Small intestine (tissue), 7 donors: ENCODE measurements at regions not wholly inside any gene's neighbourhood (a gene's known extent, or its start where the extent isn't known, plus 50 kb on each side); places are given as distances from the start of the nearest gene placed in this dataset.

Source experiments
- DNase-seq, 2 donors: peaks; one replicate each; pipeline versions ENCODE4 v3.0.0 to v3.0.0-alpha.2; 2013
- FAIRE-seq: peaks from 2 replicates; lab custom pipeline; 2012; peaks lifted over from hg19 to GRCh38; lab: Jason Lieb, UNC
- H3K27ac ChIP-seq, 3 donors: one replicate each; pipeline ENCODE4 v1.5.1; 2013; ENCODE audit warnings: low read length in 2 of 3, mild to moderate bottlenecking in 2 of 3, control low read depth in 1 of 3, inconsistent platforms in 1 of 3, low read depth in 1 of 3, moderate library complexity in 1 of 3
- H3K27me3 ChIP-seq, 3 donors: one replicate each; pipeline ENCODE4 v1.6.1; 2013; ENCODE audit warnings: low read length in 3 of 3, inconsistent platforms in 1 of 3; ENCODE audit not compliant: control insufficient read depth in 3 of 3, insufficient read depth in 3 of 3
- H3K36me3 ChIP-seq, 3 donors: one replicate each; pipeline ENCODE4 v1.6.1; 2013; ENCODE audit warnings: low read length in 3 of 3, inconsistent platforms in 1 of 3, low read depth in 1 of 3, mild to moderate bottlenecking in 1 of 3, moderate library complexity in 1 of 3; ENCODE audit not compliant: control insufficient read depth in 3 of 3, insufficient read depth in 2 of 3
- H3K4me1 ChIP-seq, 3 donors: one replicate each; pipeline ENCODE4 v1.6.1; 2013; ENCODE audit warnings: low read length in 2 of 3, inconsistent platforms in 1 of 3, low read depth in 1 of 3, mild to moderate bottlenecking in 1 of 3, moderate library complexity in 1 of 3; ENCODE audit not compliant: control insufficient read depth in 3 of 3, insufficient read depth in 2 of 3
- H3K4me3 ChIP-seq, 3 donors: one replicate each; pipeline ENCODE4 v1.5.1; 2013; ENCODE audit warnings: low read length in 3 of 3, control low read depth in 1 of 3, inconsistent platforms in 1 of 3, low read depth in 1 of 3, mild to moderate bottlenecking in 1 of 3, moderate library complexity in 1 of 3
- H3K9me3 ChIP-seq, 2 donors: one replicate each; pipeline ENCODE4 v1.6.1; 2013; ENCODE audit warnings: low read depth in 1 of 2, low read length in 1 of 2; ENCODE audit not compliant: control insufficient read depth in 2 of 2, insufficient read depth in 1 of 2
- WGBS, 3 donors: extraction: QIAGEN DNeasy Blood & Tissue Kit; methylation state at CpG; one replicate each; pipeline ENCODE4 v1.1.7; 2013; 5-methylcytosine and 5-hydroxymethylcytosine counted together
- donor health status: healthy with polysubstance abuse.
- donor health status: control.
- donor health status: control.
- donor health status: Bipolar disorder and iron deficiency.
- donor health status: healthy.

DNA sequence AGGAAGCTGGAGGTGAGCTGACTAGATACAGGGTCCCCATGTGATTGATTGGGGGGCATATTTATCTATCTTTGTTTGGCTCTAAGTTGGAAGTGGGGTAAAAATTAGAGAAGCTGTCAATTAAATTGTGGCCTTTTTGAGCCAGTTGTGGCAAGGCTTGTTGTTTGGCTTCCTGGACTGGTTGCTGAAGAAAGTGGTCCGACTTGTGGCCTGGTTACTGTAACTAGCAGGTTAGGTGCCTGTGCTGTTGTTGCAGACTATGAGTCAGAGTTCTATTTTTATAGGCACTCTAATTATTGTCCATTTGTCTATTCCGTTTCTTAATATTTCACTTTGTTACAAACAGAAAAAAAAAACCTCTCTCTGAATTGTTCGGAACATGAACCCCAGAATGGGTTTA, 129.1 kb upstream of the CNTN6 start:
- H3K27me3 ChIP-seq = no peaks in the 10 kb centered on the region
- 79 to 83% (median 83%) methylated on average over 3 of the region's 3 CpGs for WGBS, 3 donors

DNA sequence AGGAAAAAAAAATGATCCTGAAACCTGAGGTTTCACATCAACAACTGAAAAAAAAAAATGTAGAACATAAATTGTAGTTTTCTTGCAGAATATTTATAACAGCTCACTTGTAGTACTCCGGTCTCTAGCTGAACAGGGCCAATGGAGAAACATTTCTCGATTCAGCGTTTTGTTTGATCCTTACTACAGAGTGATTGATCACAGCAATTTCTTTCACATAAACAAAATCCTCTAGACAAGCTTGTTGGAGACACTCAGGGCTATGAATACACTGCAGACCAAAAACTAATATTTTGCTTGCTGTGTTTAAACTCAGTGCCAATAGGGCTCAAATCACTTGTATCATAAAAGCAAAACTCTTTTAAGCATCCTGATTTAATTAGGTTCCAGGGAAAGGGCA, 127.0 kb upstream of the CNTN6 start:
- DNase-seq (no peak), FAIRE-seq (no peak)
- H3K9me3 ChIP-seq = no peaks in the 10 kb centered on the region
- no peak overlapping the region for H3K4me3 ChIP-seq
- no peaks in the 10 kb centered on the region for H3K27me3 ChIP-seq
- no peaks in the 10 kb centered on the region for H3K36me3 ChIP-seq
- no peak overlapping the region for H3K27ac ChIP-seq
- no peaks in the 10 kb centered on the region for H3K4me1 ChIP-seq
- WGBS, 3 donors = 69 to 92% (median 69%) methylated on average over 3 of the region's 3 CpGs

More for the DNA sequence above, 129.1 kb upstream of the CNTN6 start:
- H3K4me3 ChIP-seq = no peak overlapping the region
- H3K27ac ChIP-seq = no peak overlapping the region
- DNase-seq = no peak
- H3K9me3 ChIP-seq = no peaks in the 10 kb centered on the region
- no peaks in the 10 kb centered on the region for H3K36me3 ChIP-seq
- FAIRE-seq = no peak
- no peaks in the 10 kb centered on the region for H3K4me1 ChIP-seq

DNA sequence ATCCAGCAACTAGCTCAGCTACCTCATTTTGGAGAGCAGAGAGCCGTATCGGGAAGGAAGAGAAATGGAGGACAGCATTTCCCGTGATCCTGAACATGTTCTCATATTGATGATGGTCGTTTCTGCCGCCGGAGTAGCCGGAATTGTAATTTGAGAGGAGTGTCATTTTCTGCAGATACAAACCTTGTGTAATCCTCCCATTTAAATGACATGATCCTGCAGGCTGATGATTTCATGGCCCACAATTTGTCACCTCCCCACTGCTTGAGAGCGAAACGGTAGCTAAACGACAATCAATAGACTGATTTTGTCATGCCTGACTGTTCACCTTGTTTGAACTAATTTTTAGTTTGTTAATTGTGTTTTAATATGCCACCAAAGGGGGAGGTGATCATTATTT, 126.5 kb upstream of the CNTN6 start:
- no peak overlapping the region for H3K27ac ChIP-seq
- WGBS, 3 donors = 62 to 86% (median 75%) methylated on average over 10 of the region's 10 CpGs
- FAIRE-seq = no peak
- H3K36me3 ChIP-seq = no peaks in the 10 kb centered on the region
- H3K4me1 ChIP-seq = no peaks in the 10 kb centered on the region
- no peaks in the 10 kb centered on the region for H3K27me3 ChIP-seq
- H3K9me3 ChIP-seq = no peaks in the 10 kb centered on the region
- no peak for DNase-seq
- H3K4me3 ChIP-seq = no peak overlapping the region

DNA sequence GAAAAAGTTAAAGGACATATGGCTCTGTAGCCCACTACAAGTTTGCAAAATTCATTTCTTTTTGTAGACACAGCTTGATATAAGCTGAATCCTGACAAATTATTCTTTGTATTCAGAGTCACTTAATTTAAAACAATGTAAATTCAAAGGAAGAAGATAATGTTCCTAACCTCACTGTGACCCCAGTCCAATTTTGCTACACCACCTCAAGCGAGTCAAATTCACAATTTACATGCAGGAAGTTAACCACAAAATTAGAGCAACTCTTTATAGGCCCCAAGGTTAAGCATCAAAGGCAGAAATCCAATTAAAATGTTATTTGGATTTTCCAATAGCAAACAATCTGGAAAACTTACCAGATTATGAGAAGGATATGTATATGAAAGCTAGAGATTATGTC, 119.5 kb upstream of the CNTN6 start:
- DNase-seq (no peak), FAIRE-seq (no peak)
- Histone ChIP-seq H3K36me3 (no peaks in the 10 kb centered on the region), H3K4me1 (no peaks in the 10 kb centered on the region), H3K27ac (no peak overlapping the region), H3K4me3 (no peak overlapping the region), H3K9me3 (peaks cover 0 to 3% of the 10 kb centered on the region in 2 donors), H3K27me3 (no peaks in the 10 kb centered on the region)
- 18 to 52% (median 33%) methylated on average over 1 of the region's 1 CpG for WGBS, 3 donors

DNA sequence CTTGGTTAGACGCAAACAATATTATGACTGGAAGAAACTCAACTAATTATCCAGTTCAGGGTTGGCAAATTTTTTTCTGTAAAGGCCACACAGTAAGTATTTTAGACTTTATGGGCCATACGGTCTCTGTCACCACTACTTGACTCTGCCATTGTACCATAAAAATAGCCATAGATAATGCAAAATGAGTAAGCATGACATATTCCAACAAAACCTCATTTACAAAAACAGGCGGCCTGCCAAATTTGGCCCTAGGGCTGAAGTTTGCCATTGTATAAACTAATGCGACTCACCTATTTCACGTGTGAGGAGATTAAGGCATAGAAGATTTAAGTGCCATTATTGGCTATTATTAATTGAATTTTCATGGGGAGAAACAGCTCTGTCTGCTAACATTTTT, 116.8 kb upstream of the CNTN6 start:
- WGBS, 3 donors = 68 to 89% (median 85%) methylated on average over 5 of the region's 5 CpGs
- Histone ChIP-seq H3K9me3 (peaks cover 0 to 9% of the 10 kb centered on the region in 2 donors), H3K27me3 (no peaks in the 10 kb centered on the region), H3K4me1 (no peaks in the 10 kb centered on the region), H3K27ac (no peak overlapping the region), H3K4me3 (no peak overlapping the region), H3K36me3 (no peaks in the 10 kb centered on the region)
- FAIRE-seq (no peak), DNase-seq (no peak)

DNA sequence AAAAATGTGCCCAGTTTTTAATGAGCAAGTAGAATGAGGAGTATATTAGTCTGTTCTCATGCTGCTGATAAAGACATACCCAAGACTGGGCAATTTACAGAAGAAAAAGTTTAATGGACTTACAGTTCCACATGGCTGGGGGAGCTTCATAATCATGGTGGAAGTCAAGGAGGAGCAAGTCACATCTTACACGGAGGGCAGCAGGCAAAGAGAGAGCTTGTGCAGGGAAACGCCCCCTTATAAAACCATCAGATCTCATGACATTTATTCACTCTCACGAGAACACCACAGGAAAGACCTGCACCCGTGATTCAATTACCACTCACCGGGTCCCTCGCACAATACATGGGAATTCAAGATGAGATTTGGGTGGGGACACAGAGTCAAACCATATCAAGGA, 111.7 kb upstream of the CNTN6 start:
- no peak for FAIRE-seq

DNA sequence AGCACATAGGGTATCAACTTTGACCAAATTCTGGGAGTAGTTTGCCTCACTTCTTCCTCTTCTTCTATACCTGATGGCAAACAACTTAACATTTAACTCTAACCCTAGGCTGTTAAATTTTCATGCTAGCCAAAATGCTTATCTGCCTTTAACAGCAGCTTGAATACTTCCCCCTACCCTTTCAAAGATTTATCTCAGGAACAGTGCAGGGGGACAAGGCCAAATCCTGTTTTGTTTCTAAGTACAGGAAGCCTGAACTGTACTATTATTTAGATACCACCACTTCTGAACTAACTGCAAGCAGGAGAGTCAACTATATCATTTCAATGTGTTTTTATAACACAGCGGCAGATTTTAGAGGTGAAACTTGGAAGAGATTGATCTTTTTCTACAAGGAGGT, 104.0 kb upstream of the CNTN6 start:
- no peaks in the 10 kb centered on the region for H3K36me3 ChIP-seq
- H3K4me3 ChIP-seq = no peak overlapping the region
- peaks cover 3 to 15% of the 10 kb centered on the region in 2 donors for H3K9me3 ChIP-seq
- FAIRE-seq = no peak
- H3K27me3 ChIP-seq = no peaks in the 10 kb centered on the region
- no peak overlapping the region for H3K27ac ChIP-seq
- WGBS, 3 donors = 83 to 90% (median 84%) methylated on average over 1 of the region's 1 CpG
- H3K4me1 ChIP-seq = no peaks in the 10 kb centered on the region
- DNase-seq = no peak

More for the DNA sequence above, 111.7 kb upstream of the CNTN6 start:
- H3K4me3 ChIP-seq = no peak overlapping the region
- WGBS, 3 donors = 85 to 92% (median 90%) methylated on average over 6 of the region's 6 CpGs
- peaks cover 3 to 16% of the 10 kb centered on the region in 2 donors for H3K9me3 ChIP-seq
- DNase-seq = no peak
- H3K36me3 ChIP-seq = no peaks in the 10 kb centered on the region
- H3K4me1 ChIP-seq = no peaks in the 10 kb centered on the region
- H3K27ac ChIP-seq = no peak overlapping the region
- H3K27me3 ChIP-seq = no peaks in the 10 kb centered on the region

DNA sequence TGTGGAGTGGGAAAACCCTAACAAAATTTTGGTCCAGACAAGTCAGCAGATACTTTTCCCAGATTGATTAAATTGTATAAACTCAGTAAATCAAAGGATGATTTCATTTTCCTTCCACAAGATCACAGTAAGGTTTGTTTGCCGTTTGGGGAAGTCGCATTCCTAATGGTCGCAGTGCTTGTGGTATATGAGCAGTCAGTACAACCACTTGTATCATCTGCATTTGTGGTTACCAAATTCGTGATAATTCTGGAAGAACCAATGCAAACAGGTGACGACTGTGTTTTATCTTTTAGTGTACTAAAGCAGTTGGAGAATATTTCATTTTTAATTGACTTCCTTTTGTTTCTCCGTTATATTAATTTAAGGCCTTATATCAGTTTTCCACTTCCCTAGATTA, 100.0 kb upstream of the CNTN6 start:
- Histone ChIP-seq H3K9me3 (peaks cover 0 to 7% of the 10 kb centered on the region in 2 donors), H3K4me3 (no peak overlapping the region), H3K4me1 (no peaks in the 10 kb centered on the region), H3K27ac (no peak overlapping the region), H3K27me3 (no peaks in the 10 kb centered on the region), H3K36me3 (no peaks in the 10 kb centered on the region)
- 69 to 77% (median 72%) methylated on average over 6 of the region's 6 CpGs for WGBS, 3 donors
- DNase-seq (no peak), FAIRE-seq (no peak)

DNA sequence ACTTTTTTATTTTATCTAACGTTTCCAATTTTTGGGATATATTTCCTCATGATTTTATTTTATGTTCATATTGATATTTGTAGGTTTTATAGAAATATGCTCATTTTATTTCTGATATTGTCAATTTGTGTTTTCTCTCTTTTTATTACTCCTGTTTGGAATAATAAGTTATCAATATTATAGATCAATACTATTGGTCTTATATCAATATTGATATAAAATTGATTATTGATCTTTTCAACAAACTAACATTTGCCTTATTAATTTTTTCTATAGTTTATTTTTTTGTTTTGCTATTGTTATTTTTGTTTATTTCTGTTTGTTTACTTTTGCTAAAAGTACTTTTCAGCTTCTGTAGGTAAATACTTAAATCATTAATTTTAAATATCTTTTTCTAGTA, 90.8 kb upstream of the CNTN6 start:
- FAIRE-seq = peak; percentile 59
- no peaks in the 10 kb centered on the region for H3K27me3 ChIP-seq
- no peaks in the 10 kb centered on the region for H3K4me1 ChIP-seq
- H3K9me3 ChIP-seq = peaks cover 0 to 1% of the 10 kb centered on the region in 2 donors
- H3K27ac ChIP-seq = no peak overlapping the region
- no peaks in the 10 kb centered on the region for H3K36me3 ChIP-seq
- H3K4me3 ChIP-seq = no peak overlapping the region
- no peak for DNase-seq
- WGBS, 3 donors = 69 to 75% (median 74%) methylated on average over 1 of the region's 1 CpG
